Spleen (tissue), 11 donors: ENCODE measurements at regions not wholly inside any gene's neighbourhood (a gene's known extent, or its start where the extent isn't known, plus 50 kb on each side); places are given as distances from the start of the nearest gene placed in this dataset.

Experiments used
- DNase-seq: peaks from one replicate; pipeline ENCODE4 v3.0.0-alpha.2; 2020
- H3K27ac ChIP-seq, 8 donors: fragments of 200-600 bp; sonication (generic) in 7 of 8; 1 replicate in 4 of 8; 2 replicates in 4 of 8; pipeline versions ENCODE4 v1.5.0 to v1.8.0; 2016 to 2021; ENCODE audit warnings: inconsistent platforms in 4 of 8, mild to moderate bottlenecking in 4 of 8, moderate library complexity in 1 of 8
- H3K27me3 ChIP-seq, 7 donors: fragments of 200-600 bp; sonication (generic) in 6 of 7; replicated peaks in 1 of 7; 1 replicate in 4 of 7; 2 replicates in 3 of 7; pipeline versions ENCODE4 v1.5.0 to v1.8.0; 2016 to 2021; ENCODE audit warnings: inconsistent platforms in 3 of 7, mild to moderate bottlenecking in 1 of 7
- H3K36me3 ChIP-seq, 6 donors: fragments of 200-600 bp; sonication (generic) in 5 of 6; 1 replicate in 4 of 6; 2 replicates in 2 of 6; pipeline versions ENCODE4 v1.5.0 to v1.8.0; 2016 to 2021; ENCODE audit warnings: inconsistent platforms in 2 of 6
- H3K4me1 ChIP-seq, 6 donors: fragments of 200-600 bp; sonication (generic) in 5 of 6; 1 replicate in 3 of 6; 2 replicates in 3 of 6; pipeline versions ENCODE4 v1.5.0 to v1.8.0; 2016 to 2021; ENCODE audit warnings: inconsistent platforms in 3 of 6
- H3K4me3 ChIP-seq, 8 donors: fragments of 200-600 bp; sonication (generic) in 7 of 8; 1 replicate in 4 of 8; 2 replicates in 4 of 8; pipeline versions ENCODE4 v1.5.0 to v1.8.0; 2016 to 2021; ENCODE audit warnings: inconsistent platforms in 4 of 8, mild to moderate bottlenecking in 4 of 8, moderate library complexity in 2 of 8
- H3K9me3 ChIP-seq, 8 donors: fragments of 200-600 bp; sonication (generic) in 7 of 8; 1 replicate in 4 of 8; 2 replicates in 4 of 8; pipeline versions ENCODE4 v1.5.0 to v1.8.0; 2016 to 2021; ENCODE audit warnings: inconsistent platforms in 4 of 8
- CTCF ChIP-seq, 11 experiments: fragments of 200-600 bp in 7 of 11; fragments of 450-650 bp in 4 of 11; sonication (generic) in 4 of 11; IDR thresholded peaks in 8 of 11; conservative IDR thresholded peaks in 3 of 11; 1 replicate in 7 of 11; 2 replicates in 4 of 11; pipeline versions ENCODE4 v1.4.0 to v1.8.0; 2016 to 2021; ENCODE audit warnings: antibody characterized with exemption in 11 of 11, inconsistent platforms in 4 of 11, mild to moderate bottlenecking in 1 of 11
- POLR2A ChIP-seq, 3 donors: fragments of 450-650 bp; IDR thresholded peaks; one replicate each; pipeline ENCODE4 v1.5.1; 2017; ENCODE audit warnings: antibody characterized with exemption in 3 of 3, mild to moderate bottlenecking in 1 of 3
- POLR2AphosphoS5 ChIP-seq, 3 donors: sonication (generic); formaldehyde crosslinking; IDR thresholded peaks; one replicate each; pipeline ENCODE4 v1.5.1; 2017; ENCODE audit warnings: antibody characterized with exemption in 3 of 3
- WGBS, 5 donors: extraction: QIAGEN DNeasy Blood & Tissue Kit in 3 of 5; methylation state at CpG; one replicate each; pipeline versions ENCODE4 v1.1.5 to v1.1.7; 2013 to 2018; 5-methylcytosine and 5-hydroxymethylcytosine counted together
- intact Hi-C: fragments of 100-400 bp; cut with DNase I; formaldehyde crosslinking; loops from one replicate; pipeline ENCODE4 v1.15.0; 2023; ENCODE audit warnings: low total_unique reads
- small RNA-seq, 4 donors: library from RNA; depleted of rRNA; stranded (forward); fragments of <200 nt; gene quantifications; one replicate each; pipeline ENCODE3, GENCODE V24; 2016
- donor health status: healthy with polysubstance abuse.
- donor health status: DM: no; HTN: no; CAD: no; lungs with moderate emphysema.
- donor health status: DM: no; HTN: no; CAD: no.
- donor health status: Bipolar disorder and iron deficiency.
- donor health status: healthy.
- donor health status: DM: no; HTN: no; CAD: no.
- donor health status: DM: yes; HTN: yes; CAD: no.

DNA sequence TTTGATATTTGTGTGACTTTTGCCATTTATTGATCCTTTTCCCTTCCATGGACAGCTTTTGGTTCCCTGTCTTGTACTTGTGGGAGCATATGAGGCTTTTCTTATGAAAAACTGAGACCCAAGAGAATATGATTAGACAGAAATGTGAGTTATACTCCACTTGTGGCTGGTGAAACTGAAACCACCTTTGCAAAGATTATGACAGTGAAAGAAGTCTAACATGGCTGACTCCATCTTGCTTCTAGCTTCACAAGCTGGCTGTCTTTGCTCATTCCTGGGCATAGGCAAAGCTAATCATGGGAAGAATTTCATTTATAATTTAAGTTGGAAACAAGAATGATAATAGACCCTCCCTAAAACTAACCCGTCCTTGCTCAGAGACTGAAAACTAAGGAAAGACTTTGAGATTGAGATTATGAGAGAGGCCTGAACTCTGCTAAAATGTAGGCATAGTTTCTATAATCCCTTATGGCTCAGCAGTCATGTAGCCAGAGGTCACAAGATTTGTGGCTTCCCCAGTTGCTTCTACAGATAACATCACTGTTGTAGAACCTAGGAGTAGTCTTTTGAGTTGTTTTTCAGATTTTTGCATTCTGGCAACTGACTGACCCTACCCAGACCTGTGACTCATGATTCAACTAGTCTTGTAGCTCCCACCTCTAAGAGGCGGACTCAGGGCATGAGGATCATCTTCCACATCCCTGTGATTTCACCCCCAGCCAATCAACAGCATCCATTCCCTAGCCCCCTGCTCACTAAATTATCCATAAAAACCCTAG, 50.9 kb upstream of the CD2AP start:
- no peak overlapping the region for H3K4me3 ChIP-seq
- peaks cover 0 to 41% (median 32%) of the 10 kb centered on the region in 8 donors for H3K9me3 ChIP-seq
- H3K27me3 ChIP-seq = no peaks in the 10 kb centered on the region
- H3K36me3 ChIP-seq = no peaks in the 10 kb centered on the region
- no peaks in the 10 kb centered on the region for H3K4me1 ChIP-seq
- intact Hi-C loops = no loop called here
- 88 to 99% (median 93%) methylated on average over 2 of the region's 2 CpGs for WGBS, 5 donors
- H3K27ac ChIP-seq = no peak overlapping the region
- TF ChIP-seq POLR2A (IDR thresholded peaks at IDR 0.05) (no peak), CTCF (IDR thresholded peaks at IDR 0.05 in 8 of 11, conservative IDR thresholded peaks at IDR 0.05 in 3 of 11) (no peak), POLR2AphosphoS5 (IDR thresholded peaks at IDR 0.05) (no peak)
- no peak for DNase-seq

- no peak overlapping the region for H3K27ac ChIP-seq
- DNase-seq = no peak
- no peaks in the 10 kb centered on the region for H3K4me1 ChIP-seq
- no peak for TF ChIP-seq CTCF (IDR thresholded peaks at IDR 0.05 in 8 of 11, conservative IDR thresholded peaks at IDR 0.05 in 3 of 11)
- no peak for TF ChIP-seq POLR2AphosphoS5 (IDR thresholded peaks at IDR 0.05)
- no peak for TF ChIP-seq POLR2A (IDR thresholded peaks at IDR 0.05)
- H3K4me3 ChIP-seq = no peak overlapping the region
- H3K9me3 ChIP-seq = peaks cover 0 to 41% (median 32%) of the 10 kb centered on the region in 8 donors
- H3K27me3 ChIP-seq = no peaks in the 10 kb centered on the region
- H3K36me3 ChIP-seq = no peaks in the 10 kb centered on the region
- intact Hi-C loops = no loop called here
Observed at GRCh38 chr6:47427680-47428079, 49.9 kb upstream of the CD2AP start.

Small RNA genes in the stretch of these regions (small RNA-seq; reads per million reads assigned to genes)
- gene B3GNTL1P2 = 0 reads per million in 4 donors
